HG03520 (cell line): ENCODE measurements at regions not wholly inside any gene's neighbourhood (a gene's known extent, or its start where the extent isn't known, plus 50 kb on each side); places are given as distances from the start of the nearest gene placed in this dataset.
"Not testable (repeated sequence)": the region's sequence is repeated elsewhere in the genome, so short reads cannot be mapped to it uniquely, and the experiment has no call there.

Experiments used
- ATAC-seq: cut with Tn5 transposase; IDR thresholded peaks from one replicate; pipeline ENCODE4 v1.9.1; 2021; ENCODE audit warnings: mild to moderate bottlenecking, moderate library complexity; ENCODE audit not compliant: unreplicated experiment

- no peak for ATAC-seq
Measured at GRCh38 chr1:213523781-213524398, 463.9 kb upstream of the PROX1 start.

- no peak for ATAC-seq
Measured at GRCh38 chr1:213526306-213526705, 461.5 kb upstream of the PROX1 start.

GRCh38 chr1:213530611-213531320 is 457.0 kb upstream of the PROX1 start:
- no peak for ATAC-seq

GRCh38 chr1:213531369-213532310 is 456.1 kb upstream of the PROX1 start:
- ATAC-seq, result no peak

- ATAC-seq, result no peak
Measured at GRCh38 chr1:213533125-213533524, 454.6 kb upstream of the PROX1 start.

- ATAC-seq, result no peak
Measured at GRCh38 chr1:213535679-213536078, 452.1 kb upstream of the PROX1 start.

- no peak for ATAC-seq
Measured at GRCh38 chr1:213538251-213538650, 449.5 kb upstream of the PROX1 start.

- ATAC-seq, result no peak
Measured at GRCh38 chr1:213539464-213539863, 448.3 kb upstream of the PROX1 start.

GRCh38 chr1:213541641-213542040 is 446.1 kb upstream of the PROX1 start:
- no peak for ATAC-seq

GRCh38 chr1:213545181-213545580 is 442.6 kb upstream of the PROX1 start:
- ATAC-seq, result not testable (repeated sequence)

- no peak for ATAC-seq
Measured at GRCh38 chr1:213549982-213550381, 437.8 kb upstream of the PROX1 start.

GRCh38 chr1:213550804-213551203 is 437.0 kb upstream of the PROX1 start:
- no peak for ATAC-seq

- no peak for ATAC-seq
Measured at GRCh38 chr1:213552045-213552444, 435.7 kb upstream of the PROX1 start.

- no peak for ATAC-seq
Measured at GRCh38 chr1:213560226-213560625, 427.5 kb upstream of the PROX1 start.

GRCh38 chr1:213561870-213562269 is 425.9 kb upstream of the PROX1 start:
- no peak for ATAC-seq

- ATAC-seq, result no peak
Measured at GRCh38 chr1:213564215-213564659, 423.5 kb upstream of the PROX1 start.

GRCh38 chr1:213568929-213569815 is 418.6 kb upstream of the PROX1 start:
- ATAC-seq, result no peak

GRCh38 chr1:213569816-213570150 is 418.0 kb upstream of the PROX1 start:
- ATAC-seq, result no peak

GRCh38 chr1:213570487-213570886 is 417.3 kb upstream of the PROX1 start:
- ATAC-seq, result no peak

- ATAC-seq, result no peak
Measured at GRCh38 chr1:213571419-213571818, 416.4 kb upstream of the PROX1 start.

- ATAC-seq, result no peak
Measured at GRCh38 chr1:213571843-213572242, 415.9 kb upstream of the PROX1 start.
